Upper lobe of right lung (tissue), 1 donor: ENCODE measurements at regions not wholly inside any gene's neighbourhood (a gene's known extent, or its start where the extent isn't known, plus 50 kb on each side); places are given as distances from the start of the nearest gene placed in this dataset.

Experiments used
- ATAC-seq: fragments of 200-7000 bp; cut with Tn5 transposase; one replicate; pipeline ENCODE4 v1.9.1; 2020; ENCODE audit warnings: mild to moderate bottlenecking, moderate library complexity
- DNase-seq: peaks from one replicate; pipeline ENCODE4 v3.0.0-alpha.2; 2020
- H3K27ac ChIP-seq: fragments of 200-600 bp; one replicate; pipeline ENCODE4 v1.8.0; 2022
- H3K27me3 ChIP-seq: fragments of 200-600 bp; one replicate; pipeline ENCODE4 v1.8.0; 2022; ENCODE audit warnings: mild to moderate bottlenecking
- H3K36me3 ChIP-seq: fragments of 200-600 bp; one replicate; pipeline ENCODE4 v1.8.0; 2022
- H3K4me1 ChIP-seq: fragments of 200-600 bp; one replicate; pipeline ENCODE4 v1.8.0; 2022
- H3K4me3 ChIP-seq: fragments of 200-600 bp; one replicate; pipeline ENCODE4 v1.8.0; 2022; ENCODE audit warnings: mild to moderate bottlenecking
- H3K9me3 ChIP-seq: fragments of 200-600 bp; one replicate; pipeline ENCODE4 v1.8.0; 2022
- CTCF ChIP-seq: fragments of 200-600 bp; IDR thresholded peaks from one replicate; pipeline ENCODE4 v1.8.0; 2022; ENCODE audit warnings: antibody characterized with exemption
- intact Hi-C: fragments of 100-400 bp; cut with DNase I; formaldehyde crosslinking; loops from one replicate; pipeline ENCODE4 v1.11.0; 2022
- donor health status: DM: no; HTN: yes; CAD: no; lungs with severe emphysema.

DNA sequence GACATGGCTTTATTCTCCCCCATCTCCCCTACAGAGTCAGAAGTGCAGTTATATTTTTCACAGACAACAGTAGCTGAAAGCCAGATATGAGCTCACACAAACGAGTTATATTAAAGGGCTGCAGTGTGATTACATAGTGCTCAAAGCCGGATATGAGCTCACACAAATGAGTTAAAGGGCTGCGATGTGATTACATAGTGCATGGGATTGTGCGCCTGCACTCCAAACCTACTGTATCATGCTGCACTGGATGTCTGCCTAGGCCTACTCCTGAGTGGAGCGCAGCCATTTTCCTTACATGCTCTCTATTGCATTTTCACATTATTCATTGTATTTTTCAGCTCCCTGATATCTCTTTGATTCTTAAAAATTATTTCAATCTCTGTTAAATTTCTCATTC lies 414.6 kb upstream of the LARGE1 start:
- Histone ChIP-seq H3K36me3 (no peaks in the 10 kb centered on the region), H3K27me3 (no peaks in the 10 kb centered on the region), H3K4me3 (no peak overlapping the region), H3K4me1 (no peaks in the 10 kb centered on the region), H3K27ac (no peak overlapping the region), H3K9me3 (peaks cover 5% of the 10 kb centered on the region)
- intact Hi-C loops = no loop called here
- TF ChIP-seq CTCF = no peak
- no peak for DNase-seq
- ATAC-seq = no peak

DNA sequence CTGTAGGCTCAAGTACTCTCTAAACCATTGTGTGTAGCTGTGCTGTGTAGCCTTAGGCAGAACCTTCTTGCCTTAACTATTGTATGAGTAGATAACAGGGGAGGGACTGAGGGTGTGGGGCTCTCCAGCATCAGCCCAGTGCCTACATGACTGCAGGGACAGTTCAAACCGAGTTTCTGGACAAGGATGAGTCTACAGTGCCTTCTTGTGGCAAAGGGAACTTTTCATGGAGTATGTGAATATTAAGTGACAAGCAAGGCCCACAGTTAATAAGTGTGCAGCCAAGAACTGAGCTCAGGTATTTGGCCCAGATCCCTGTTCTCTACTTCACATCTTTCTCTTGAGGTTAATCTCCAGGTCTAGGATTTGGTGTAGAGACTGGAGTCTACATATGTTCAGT lies 424.4 kb upstream of the LARGE1 start:
- H3K27ac ChIP-seq = no peak overlapping the region
- no peaks in the 10 kb centered on the region for H3K4me1 ChIP-seq
- DNase-seq (no peak), ATAC-seq (no peak)
- H3K27me3 ChIP-seq = no peaks in the 10 kb centered on the region
- no peak overlapping the region for H3K4me3 ChIP-seq
- H3K36me3 ChIP-seq = no peaks in the 10 kb centered on the region
- no peaks in the 10 kb centered on the region for H3K9me3 ChIP-seq
- no peak for TF ChIP-seq CTCF
- intact Hi-C loops = no loop called here

DNA sequence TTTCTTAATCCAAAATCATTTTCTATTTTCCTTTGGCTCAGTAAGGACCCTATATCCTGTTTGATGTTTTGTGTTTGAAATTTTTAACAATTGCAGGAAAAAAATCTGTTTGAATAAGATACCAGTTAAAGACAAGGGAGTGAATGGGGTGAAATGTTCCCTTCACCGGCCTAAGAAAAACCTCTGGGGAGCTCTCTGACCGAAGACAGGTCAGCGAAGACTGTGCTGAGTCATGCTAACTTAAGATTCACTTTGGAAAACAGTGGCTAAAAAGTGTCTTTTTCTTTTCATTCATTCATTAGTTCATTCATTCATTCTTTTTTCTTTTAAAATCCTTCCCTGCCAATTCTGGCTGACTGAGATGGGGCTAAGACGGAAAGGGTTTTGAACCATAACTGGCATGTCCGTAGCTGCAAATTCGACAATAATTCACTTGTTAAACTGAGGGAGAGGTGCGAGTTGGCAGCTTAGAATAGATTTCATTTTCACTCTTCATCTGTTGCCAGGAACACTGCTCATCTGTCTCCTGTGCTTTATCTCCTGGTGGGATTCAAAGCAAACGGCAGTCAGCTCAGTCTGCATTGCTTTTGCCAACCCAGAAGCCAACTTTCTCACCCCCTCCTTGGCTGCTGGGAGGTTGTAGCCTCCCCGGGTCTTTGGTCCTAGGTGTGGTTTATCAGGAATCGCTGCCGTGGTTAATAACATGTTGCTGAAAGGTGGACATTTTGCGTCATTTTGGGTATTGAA lies 434.0 kb upstream of the LARGE1 start:
- TF ChIP-seq CTCF = no peak
- no peak for DNase-seq
- H3K9me3 ChIP-seq = no peaks in the 10 kb centered on the region
- no peaks in the 10 kb centered on the region for H3K36me3 ChIP-seq
- intact Hi-C loops = no loop called here
- no peak overlapping the region for H3K27ac ChIP-seq
- no peaks in the 10 kb centered on the region for H3K27me3 ChIP-seq
- no peaks in the 10 kb centered on the region for H3K4me1 ChIP-seq
- H3K4me3 ChIP-seq = no peak overlapping the region
- ATAC-seq = no peak

DNA sequence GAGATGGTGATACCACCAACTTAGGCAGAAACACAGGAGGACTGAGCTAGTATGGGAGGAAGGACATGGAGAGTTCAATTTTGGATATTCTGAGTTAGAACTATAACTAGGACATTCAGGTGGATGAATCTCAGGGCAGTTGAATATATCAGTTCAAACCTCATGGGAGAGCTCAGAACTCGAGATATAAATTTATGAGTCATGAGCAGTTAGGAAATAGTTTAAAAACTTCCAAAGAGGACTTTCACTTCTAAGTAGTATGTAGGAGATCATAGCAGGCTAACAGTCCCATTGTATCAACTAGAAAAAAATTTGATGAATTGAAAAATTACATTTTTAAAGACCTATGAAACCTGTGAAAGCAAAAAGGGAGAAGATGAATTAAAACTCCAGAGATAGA lies 436.2 kb upstream of the LARGE1 start:
- no peak for TF ChIP-seq CTCF
- no peak for ATAC-seq
- no peaks in the 10 kb centered on the region for H3K4me1 ChIP-seq
- intact Hi-C loops = no loop called here
- no peaks in the 10 kb centered on the region for H3K9me3 ChIP-seq
- H3K4me3 ChIP-seq = no peak overlapping the region
- DNase-seq = no peak
- no peaks in the 10 kb centered on the region for H3K27me3 ChIP-seq
- H3K36me3 ChIP-seq = no peaks in the 10 kb centered on the region
- no peak overlapping the region for H3K27ac ChIP-seq

DNA sequence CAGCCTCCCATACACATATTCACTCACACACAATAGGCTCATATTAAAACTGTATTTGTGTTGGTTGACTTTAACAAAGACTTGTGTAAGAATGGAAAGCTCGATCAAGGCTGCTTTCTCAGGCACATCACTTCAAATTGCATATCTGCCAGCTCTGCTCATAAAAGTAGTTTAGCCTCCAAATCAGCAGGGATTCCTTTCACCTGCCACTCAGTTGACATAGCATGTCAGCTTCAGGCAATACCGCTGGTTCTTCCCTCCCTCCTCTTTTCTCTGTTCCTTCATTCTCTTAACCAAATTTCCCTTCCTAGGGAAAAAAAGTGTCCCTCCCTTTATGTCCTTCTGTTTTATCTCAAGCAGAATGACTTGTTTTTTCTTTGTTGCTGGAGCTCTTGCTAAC lies 450.4 kb upstream of the LARGE1 start:
- no peak for TF ChIP-seq CTCF
- Histone ChIP-seq H3K36me3 (no peaks in the 10 kb centered on the region), H3K9me3 (no peaks in the 10 kb centered on the region), H3K4me3 (no peak overlapping the region), H3K4me1 (no peaks in the 10 kb centered on the region), H3K27me3 (no peaks in the 10 kb centered on the region), H3K27ac (no peak overlapping the region)
- DNase-seq = no peak
- intact Hi-C loops = no loop called here
- ATAC-seq = no peak

DNA sequence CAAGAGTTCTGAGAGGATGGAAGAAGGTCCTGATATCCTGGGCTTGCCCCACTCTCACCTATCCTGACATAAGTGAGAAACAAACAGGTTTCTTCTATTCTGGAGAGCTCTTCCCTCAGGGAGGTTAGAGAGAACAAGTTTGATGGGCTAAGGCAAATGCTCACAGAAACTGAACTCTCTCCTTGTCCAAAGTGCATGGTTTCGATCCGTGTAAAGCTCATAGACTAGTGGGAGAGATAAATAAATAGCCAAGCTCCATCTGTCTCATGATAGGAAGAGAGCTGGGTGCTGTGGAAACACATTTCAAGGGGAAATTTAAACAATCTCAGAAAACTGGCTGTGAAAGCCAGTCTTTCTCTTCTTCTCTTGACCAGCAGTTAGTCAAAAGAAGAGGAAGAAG lies 459.5 kb upstream of the LARGE1 start:
- DNase-seq = no peak
- Histone ChIP-seq H3K27me3 (no peaks in the 10 kb centered on the region), H3K4me1 (no peaks in the 10 kb centered on the region), H3K27ac (no peak overlapping the region), H3K9me3 (no peaks in the 10 kb centered on the region), H3K4me3 (no peak overlapping the region), H3K36me3 (no peaks in the 10 kb centered on the region)
- TF ChIP-seq CTCF = no peak
- intact Hi-C loops = no loop called here
- no peak for ATAC-seq
